NCI-H2196 (cell line): ENCODE measurements at regions not wholly inside any gene's neighbourhood (a gene's known extent, or its start where the extent isn't known, plus 50 kb on each side); places are given as distances from the start of the nearest gene placed in this dataset.
A peak's percentile ranks its signal among the peaks of the same experiment; 100 is the strongest.

Source experiments
- DNase-seq: peaks from one replicate; lab custom pipeline; 2025; ENCODE audit not compliant: unreplicated experiment; lab: John Stamatoyannopoulos, UW

DNA sequence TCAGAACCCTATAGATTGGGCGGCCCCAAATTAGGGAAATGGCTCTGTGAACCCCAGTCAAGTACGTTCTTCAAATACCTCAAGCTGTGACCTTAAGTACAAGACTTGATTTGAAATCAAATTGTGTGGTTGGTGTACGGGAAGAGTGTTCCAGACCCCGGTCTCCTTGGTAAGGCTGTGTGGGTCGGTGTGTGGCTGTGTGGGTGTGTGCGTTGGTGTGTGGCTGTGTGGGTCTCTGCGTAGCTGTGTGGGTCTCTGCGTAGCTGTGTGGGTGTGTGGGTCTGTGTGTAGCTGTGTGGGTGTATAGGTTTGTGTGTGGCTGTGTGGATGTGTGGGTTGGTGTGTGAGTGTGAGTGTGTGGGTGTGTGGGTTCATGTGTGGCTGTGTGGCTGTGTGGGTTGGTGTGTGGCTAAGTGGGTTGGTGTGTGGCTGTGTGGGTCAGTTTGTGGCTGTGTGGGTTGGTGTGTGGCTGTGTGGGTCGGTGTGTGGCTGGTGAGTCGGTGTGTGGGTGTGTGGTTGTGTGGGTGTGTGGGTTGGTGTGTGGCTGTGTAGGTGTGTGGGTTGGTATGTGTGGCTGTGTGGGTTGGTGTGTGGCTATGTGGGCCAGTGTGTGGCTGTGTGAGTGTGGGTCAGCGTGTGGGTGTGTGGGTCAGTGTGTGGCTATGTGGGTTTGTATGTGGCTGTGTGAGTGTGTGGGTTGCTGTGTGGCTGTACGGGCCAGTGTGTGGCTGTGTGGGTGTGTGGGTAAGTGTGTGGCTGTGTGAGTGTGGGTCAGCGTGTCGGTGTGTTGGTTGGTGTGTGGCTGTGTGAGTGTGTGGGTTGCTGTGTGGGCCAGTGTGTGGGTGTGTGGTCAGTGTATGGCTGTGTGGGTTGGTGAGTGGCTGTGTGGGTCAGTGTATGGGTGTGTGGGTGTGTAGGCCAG lies 238.7 kb upstream of the ZFHX3 start:
- DNase-seq = no peak

GRCh38 chr16:73285436-73286201 lies 237.7 kb upstream of the ZFHX3 start:
- DNase-seq = no peak

GRCh38 chr16:73280388-73280787 lies 232.5 kb upstream of the ZFHX3 start:
- DNase-seq = no peak

DNA sequence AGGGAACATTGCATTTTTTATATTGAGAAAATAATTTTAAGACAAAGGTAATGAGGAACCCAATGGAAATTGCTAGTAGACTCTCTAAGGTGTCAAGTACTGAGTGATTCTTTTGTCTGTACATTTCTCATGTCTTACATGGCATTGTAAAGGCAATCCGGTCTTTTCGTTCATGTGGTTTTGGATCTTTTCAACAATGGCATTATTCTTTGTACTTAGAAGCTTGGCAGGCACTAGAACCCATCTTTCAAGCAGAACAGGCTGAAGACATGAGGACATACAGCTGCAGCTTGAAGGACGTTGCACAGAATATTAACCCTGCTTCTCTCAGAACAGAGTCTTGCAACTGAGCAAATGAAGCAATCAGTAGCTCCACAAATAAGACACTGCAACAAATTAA lies 231.5 kb upstream of the ZFHX3 start:
- DNase-seq = no peak

DNA sequence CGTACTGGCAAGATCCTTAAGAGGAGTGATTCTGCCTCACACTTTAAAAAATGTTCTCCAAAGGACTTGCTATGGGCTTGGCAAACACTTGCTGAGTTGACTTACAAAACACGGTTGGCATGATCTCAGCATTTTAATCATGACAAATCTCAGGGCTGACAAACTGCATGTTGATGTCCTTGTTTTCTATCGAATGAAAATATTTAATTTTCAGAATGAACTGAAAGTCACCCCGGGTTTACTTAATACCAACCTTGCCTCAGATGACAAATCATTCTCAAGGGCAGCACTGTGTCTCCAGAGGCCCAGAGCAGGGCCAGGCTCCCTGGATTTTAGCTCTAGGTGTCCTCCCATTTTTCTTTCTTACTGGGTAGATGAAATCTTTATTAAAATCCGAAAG lies 229.1 kb upstream of the ZFHX3 start:
- DNase-seq = no peak

- no peak for DNase-seq
Measured at GRCh38 chr16:73275448-73275847, 227.5 kb upstream of the ZFHX3 start.

DNA sequence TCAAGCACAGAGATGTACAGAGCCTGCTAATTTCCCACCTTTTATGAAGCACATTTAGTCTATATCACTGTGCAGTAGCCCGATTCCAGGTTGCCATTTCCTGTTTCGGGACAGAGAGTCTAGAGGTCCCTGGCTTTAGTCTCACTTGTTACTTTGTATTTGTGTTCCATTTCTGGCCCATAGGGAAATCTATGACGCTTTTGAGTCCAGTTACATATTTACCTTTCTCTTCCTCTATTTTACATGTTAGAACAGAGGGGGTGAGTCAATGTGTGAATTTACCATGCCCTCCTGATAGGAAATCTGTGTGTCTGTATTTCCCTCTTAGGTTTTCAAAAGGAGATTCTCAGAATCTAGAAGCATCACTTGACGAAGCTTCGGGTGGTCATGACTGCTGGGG lies 227.1 kb upstream of the ZFHX3 start:
- no peak for DNase-seq

DNA sequence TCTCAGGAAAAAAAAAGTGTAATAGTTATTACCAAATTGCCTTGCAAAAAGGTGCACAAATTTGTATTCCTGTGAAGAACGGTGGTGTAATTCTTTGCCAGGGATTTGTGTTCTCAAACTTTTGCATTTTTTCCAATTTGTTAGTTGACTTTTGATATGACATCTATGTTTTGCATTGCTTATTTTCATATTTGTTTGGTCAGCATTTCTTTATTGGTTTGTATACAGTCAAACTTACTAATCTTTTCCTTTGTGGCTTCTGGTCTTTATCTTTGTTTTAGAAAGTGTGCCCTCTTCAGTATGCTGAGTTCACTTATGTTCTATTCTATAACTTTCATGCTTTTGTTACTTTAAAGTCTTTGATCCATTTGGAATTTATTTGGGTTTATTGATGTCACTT lies 226.2 kb upstream of the ZFHX3 start:
- no peak for DNase-seq

DNA sequence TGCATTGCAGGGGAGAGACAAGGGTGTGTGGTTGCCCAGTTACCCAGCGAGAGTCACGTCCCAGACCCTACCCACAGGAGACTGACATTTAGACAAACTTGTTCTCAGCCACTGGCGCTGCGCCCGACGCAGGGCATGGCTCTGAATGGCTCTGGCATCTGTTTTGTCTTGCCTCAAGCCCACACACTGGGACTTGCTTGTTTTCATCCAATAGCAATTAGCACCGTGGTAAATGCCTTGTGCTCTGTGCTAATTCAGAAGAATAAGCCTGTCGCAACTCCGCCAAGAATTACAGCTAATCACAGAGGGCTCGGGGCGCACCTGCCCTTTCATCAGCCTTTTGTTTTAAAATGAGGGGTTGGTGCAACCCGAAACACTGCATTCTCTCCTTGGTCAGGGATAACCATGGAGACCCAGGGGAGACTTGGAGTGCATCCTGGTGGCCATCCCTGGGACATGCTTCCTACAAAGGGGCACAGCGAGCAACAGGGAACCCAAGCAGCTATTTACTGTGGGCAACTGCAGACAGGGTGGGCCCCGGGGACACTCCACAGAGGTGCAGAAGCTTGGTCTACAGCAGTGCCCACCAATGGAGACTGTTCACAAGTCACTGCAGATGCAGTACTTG lies 220.6 kb upstream of the ZFHX3 start:
- DNase-seq = no peak

GRCh38 chr16:73265935-73266334 lies 218.0 kb upstream of the ZFHX3 start:
- no peak for DNase-seq

- no peak for DNase-seq
Measured at GRCh38 chr16:73265124-73265837, 217.4 kb upstream of the ZFHX3 start.

GRCh38 chr16:73262931-73263330 lies 215.0 kb upstream of the ZFHX3 start:
- DNase-seq = no peak

DNA sequence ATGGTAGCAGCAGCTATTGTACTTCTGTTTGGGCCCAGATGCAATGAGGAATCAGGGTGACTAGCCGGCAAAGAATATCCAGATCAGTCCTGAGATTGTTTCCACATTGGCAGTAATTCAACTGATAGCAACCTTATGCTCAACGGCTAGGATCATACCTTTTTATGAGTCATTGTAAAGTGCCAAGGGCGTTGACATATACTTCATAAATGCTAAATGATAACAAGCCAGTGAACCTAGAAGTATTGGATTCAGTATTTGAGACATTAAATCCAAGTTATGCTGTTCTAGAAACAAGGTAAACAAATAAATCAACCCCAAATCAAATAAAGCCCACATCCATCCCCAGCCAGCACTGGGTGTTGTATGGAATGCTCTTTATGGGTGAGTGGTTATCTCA lies 207.1 kb upstream of the ZFHX3 start:
- peak; percentile 10 for DNase-seq

DNA sequence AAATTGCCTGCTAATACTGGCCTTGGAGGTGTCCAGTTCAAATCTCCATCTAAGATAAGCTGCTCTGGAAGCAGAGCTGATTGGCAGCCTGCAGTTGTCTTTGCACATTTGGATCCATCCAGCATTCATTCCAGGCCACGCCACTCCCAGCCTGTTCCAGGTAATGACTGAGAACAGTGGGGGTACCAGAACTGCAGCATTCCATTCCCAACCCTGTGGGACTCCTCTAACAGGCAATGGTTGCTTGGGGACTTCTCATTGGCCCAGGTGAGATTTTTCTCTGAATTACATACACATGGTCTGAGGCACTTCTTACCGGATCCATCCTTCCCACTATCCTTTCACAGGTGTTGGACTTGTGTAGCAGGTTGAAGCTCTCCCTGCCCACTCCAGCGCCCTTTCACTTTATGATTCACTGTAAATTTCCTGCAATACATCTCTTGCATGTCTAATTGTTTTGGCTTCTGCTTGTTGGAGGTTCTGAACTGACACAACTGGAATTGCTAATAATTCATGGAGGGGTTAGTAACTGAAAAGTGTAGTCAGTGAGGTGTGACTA lies 206.1 kb upstream of the ZFHX3 start:
- DNase-seq = no peak

DNA sequence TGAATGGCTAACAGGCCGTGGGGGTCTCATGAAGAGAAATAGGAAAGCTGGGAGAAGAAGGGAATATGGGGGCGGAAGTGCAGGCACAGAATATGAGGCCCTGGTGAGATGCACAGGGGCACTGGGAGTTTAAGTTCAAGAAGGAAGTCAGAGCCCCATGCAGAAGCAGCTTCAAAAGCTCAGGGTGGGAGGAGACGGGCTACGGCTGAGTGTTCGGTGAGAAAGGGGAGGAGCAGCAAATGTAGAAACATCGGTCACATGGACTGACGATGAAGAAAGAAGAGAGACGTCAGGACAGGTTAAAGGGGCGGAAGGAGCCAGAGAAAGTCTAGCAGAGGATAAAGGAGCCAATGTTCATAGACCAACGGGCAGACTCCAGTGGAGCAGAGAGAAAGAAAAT lies 204.5 kb upstream of the ZFHX3 start:
- DNase-seq = no peak

DNA sequence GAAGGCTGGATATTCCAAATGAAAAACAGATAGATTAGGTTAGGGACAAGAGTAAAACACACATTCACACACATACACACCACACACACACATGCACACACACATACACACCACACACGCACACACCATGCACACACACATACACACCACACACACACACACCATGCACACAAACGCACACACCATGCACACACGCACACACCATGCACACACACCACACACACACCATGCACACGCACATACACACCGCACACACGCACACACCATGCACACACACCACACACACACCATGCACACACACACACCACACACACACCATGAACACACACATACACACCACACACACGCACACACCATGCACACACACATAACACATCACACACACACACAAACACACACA lies 203.7 kb upstream of the ZFHX3 start:
- no peak for DNase-seq

DNA sequence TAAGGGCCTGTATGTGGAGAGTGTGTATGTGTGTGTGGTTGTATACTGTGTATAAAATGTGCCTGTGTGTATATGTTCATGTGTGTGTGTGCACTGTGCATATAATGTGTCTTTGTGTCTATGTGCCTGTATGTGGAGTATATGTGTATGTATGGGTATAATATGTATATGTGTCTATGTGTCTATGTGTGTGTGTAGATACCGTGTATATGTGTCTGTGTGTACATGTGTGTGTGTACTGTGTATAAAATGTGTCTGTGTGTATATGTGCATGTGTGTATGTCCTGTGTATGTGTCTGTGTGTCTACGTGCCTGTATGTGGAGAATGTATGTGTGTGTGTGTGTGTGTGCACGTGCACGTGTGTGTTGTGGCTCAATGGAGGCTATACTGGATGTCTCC lies 200.4 kb upstream of the ZFHX3 start:
- no peak for DNase-seq

GRCh38 chr16:73240920-73241319 lies 193.0 kb upstream of the ZFHX3 start:
- no peak for DNase-seq

DNA sequence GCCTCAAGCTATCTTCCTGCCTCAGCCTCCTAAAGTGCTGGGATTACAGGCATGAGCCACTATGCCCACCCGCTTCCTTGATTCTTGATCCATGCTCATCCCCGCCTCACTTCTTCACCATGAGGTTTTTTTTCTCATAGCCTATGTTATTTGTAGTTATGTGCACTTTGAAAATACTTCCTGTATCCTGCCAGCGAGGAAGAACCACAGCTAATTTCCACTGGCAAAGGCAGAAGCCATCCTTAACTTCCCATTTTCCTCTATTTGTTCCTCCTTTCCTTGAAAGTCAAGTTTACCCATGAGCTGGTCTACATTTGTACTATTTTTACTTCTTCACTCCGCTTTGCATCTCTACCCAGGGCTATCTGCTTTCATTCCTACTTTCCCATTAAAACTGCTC lies 189.7 kb upstream of the ZFHX3 start:
- no peak for DNase-seq

- no peak for DNase-seq
Measured at GRCh38 chr16:73234496-73234895, 186.6 kb upstream of the ZFHX3 start.

DNA sequence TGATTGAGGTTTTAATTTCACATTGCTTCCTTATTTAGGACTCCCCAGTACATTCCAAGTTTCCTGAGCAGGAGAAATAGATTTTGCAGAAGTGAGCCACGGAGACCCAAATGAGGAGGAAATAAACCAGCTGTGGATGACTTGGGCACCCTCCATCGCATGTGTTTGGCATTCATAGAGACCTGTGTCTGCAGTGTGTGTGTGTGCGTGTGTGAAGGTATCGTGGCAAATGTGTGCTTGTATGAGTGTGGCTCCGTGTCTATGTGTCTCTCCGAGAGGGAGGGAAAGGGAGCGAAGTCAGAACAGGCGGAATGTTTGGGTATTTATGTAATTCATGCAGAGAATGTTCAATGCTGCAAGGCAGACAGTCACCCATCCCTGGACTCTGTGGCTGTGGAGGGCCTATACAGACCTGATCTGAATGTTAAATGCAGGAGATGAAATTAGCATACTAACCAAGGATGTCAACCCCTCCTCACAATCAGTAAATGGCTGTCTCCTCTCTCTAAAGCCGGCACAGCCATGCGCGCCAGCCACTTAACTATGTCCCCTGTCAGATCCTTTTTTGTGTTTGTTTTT lies 186.0 kb upstream of the ZFHX3 start:
- no peak for DNase-seq
